ENCODE measurements at regions not wholly inside any gene's neighbourhood (a gene's known extent, or its start where the extent isn't known, plus 50 kb on each side); places are given as distances from the start of the nearest gene placed in this dataset.

GRCh38 chr11:92594251-92594650 is 369.6 kb downstream of the FAT3 start:
- H3K4me1 ChIP-seq (replicated peaks in 1 of 2; ENCODE audit: control insufficient read depth in 2 of 2, insufficient read depth in 2 of 2, low read length in 2 of 2): no peaks in the 10 kb centered on the region
- ATAC-seq: no peak
- H3K9ac ChIP-seq (ENCODE audit: insufficient read depth in 1 of 2, low read depth in 2 of 2, low read length in 2 of 2): no peak overlapping the region
- H3K9me1 ChIP-seq (ENCODE audit: control insufficient read depth, insufficient read depth, low read length): no peaks in the 10 kb centered on the region
- no peaks in the 10 kb centered on the region for H3K36me3 ChIP-seq (ENCODE audit: control insufficient read depth, insufficient read depth, low read length)
- DNase-seq (ENCODE audit: extremely low read depth in 1 of 4, low spot score in 3 of 4): no peak
- H3K79me2 ChIP-seq (ENCODE audit: control insufficient read depth, insufficient read depth, low read length): no peaks in the 10 kb centered on the region; the same call in 2 of the 3 replicates
- no TSS peak for BruUV-seq (replicated peaks)
- ChIA-PET POLR2A (no interaction called here), CTCF (ENCODE audit: low intra/inter-chr PET ratio) (no interaction called here)
- H2AFZ ChIP-seq (ENCODE audit: low read depth, low read length): no peak overlapping the region
- H3K27me3 ChIP-seq (ENCODE audit: control insufficient read depth in 2 of 2, insufficient read depth in 2 of 2, low read length in 2 of 2): no peaks in the 10 kb centered on the region
- H3K4me2 ChIP-seq (ENCODE audit: insufficient read depth, low read length): no peak overlapping the region
- no peaks in the 10 kb centered on the region for H3K9me3 ChIP-seq (replicated peaks; ENCODE audit: control insufficient read depth, insufficient read depth, low read depth, low read length)
- no peak overlapping the region for H3K4me3 ChIP-seq
- in situ Hi-C loops (cut with MboI) (no loop called here), intact Hi-C loops (cut with micrococcal nuclease) (no loop called here)
- no peaks in the 10 kb centered on the region for H4K20me1 ChIP-seq (replicated peaks; ENCODE audit: control insufficient read depth, insufficient read depth, low read length)
- no peak overlapping the region for H3K27ac ChIP-seq (ENCODE audit: extremely low read depth, low read depth, low read length)
- no peak for FAIRE-seq
- TF ChIP-seq MXD1 (CRISPR knock-in tag; IDR thresholded peaks at IDR 0.05; ENCODE audit: borderline replicate concordance, poor library complexity, severe bottlenecking): no peak
- no peak for TF ChIP-seq ELF2 (CRISPR knock-in tag; IDR thresholded peaks at IDR 0.05)
- no peak for TF ChIP-seq ZNF695 (CRISPR knock-in tag; IDR thresholded peaks at IDR 0.05)
- TF ChIP-seq RAD51 (IDR thresholded peaks at IDR 0.05; ENCODE audit: borderline replicate concordance, low read depth): no peak
- TF ChIP-seq RAD21 (CRISPR knock-in tag; conservative IDR thresholded peaks at IDR 0.05 in 1 of 2, IDR thresholded peaks at IDR 0.05 in 1 of 2): no peak
- TF ChIP-seq XRCC4 (IDR thresholded peaks at IDR 0.05; ENCODE audit: extremely low read depth, insufficient read depth, insufficient read length): no peak
- no peak for TF ChIP-seq SRSF9 (IDR thresholded peaks at IDR 0.05; ENCODE audit: borderline replicate concordance, low read depth, low read length)
- no peak for TF ChIP-seq MEF2D (tag; conservative IDR thresholded peaks at IDR 0.05; ENCODE audit: low read depth)
- no peak for TF ChIP-seq ILK (tag; IDR thresholded peaks at IDR 0.05; ENCODE audit: borderline replicate concordance, low read depth)
- TF ChIP-seq ZNF318 (IDR thresholded peaks at IDR 0.05; ENCODE audit: borderline replicate concordance in 1 of 2, low read depth in 1 of 2): no peak
- no peak for TF ChIP-seq TFAM (CRISPR knock-in tag; conservative IDR thresholded peaks at IDR 0.05)
- no peak for TF ChIP-seq TOE1 (IDR thresholded peaks at IDR 0.05; ENCODE audit: borderline replicate concordance)
- TF ChIP-seq TOE1 (CRISPR knock-in tag; IDR thresholded peaks at IDR 0.05; ENCODE audit: borderline replicate concordance, low read depth): no peak
- TF ChIP-seq HDAC3 (IDR thresholded peaks at IDR 0.05; ENCODE audit: borderline replicate concordance, partially characterized antibody): no peak

Measured in K562 (cell line).